GM12874 (cell line): ENCODE measurements at regions not wholly inside any gene's neighbourhood (a gene's known extent, or its start where the extent isn't known, plus 50 kb on each side); places are given as distances from the start of the nearest gene placed in this dataset.

Experiments
- TF ChIP-seq, protein P1 (sequence below): IDR thresholded peaks from 2 replicates; pipeline ENCODE4 v1.5.1; 2011; ENCODE audit warnings: low read depth, mild to moderate bottlenecking, control low read depth, low read length, moderate library complexity; ENCODE audit not compliant: insufficient read depth

DNA sequence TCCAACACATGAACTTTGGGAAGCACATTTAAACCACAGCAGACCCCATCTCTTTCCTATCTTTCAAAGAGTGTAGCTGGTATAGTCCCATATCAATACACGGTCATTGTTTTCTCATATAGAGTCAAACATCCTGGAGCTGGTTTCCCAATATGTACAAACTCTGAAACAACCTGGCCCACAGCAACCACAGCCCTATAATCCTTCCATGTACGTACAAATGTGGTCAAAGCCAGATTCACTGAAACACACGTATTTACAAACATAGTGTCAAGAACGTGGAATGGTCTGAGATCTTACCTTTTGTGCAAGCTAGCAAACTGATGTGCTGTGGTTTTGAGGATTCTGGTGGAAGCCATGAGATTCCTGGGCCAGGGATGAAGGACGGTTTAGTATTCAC lies 97.3 kb downstream of the HS1BP3 start:
- TF ChIP-seq, protein P1, sequence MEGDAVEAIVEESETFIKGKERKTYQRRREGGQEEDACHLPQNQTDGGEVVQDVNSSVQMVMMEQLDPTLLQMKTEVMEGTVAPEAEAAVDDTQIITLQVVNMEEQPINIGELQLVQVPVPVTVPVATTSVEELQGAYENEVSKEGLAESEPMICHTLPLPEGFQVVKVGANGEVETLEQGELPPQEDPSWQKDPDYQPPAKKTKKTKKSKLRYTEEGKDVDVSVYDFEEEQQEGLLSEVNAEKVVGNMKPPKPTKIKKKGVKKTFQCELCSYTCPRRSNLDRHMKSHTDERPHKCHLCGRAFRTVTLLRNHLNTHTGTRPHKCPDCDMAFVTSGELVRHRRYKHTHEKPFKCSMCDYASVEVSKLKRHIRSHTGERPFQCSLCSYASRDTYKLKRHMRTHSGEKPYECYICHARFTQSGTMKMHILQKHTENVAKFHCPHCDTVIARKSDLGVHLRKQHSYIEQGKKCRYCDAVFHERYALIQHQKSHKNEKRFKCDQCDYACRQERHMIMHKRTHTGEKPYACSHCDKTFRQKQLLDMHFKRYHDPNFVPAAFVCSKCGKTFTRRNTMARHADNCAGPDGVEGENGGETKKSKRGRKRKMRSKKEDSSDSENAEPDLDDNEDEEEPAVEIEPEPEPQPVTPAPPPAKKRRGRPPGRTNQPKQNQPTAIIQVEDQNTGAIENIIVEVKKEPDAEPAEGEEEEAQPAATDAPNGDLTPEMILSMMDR: no peak

DNA sequence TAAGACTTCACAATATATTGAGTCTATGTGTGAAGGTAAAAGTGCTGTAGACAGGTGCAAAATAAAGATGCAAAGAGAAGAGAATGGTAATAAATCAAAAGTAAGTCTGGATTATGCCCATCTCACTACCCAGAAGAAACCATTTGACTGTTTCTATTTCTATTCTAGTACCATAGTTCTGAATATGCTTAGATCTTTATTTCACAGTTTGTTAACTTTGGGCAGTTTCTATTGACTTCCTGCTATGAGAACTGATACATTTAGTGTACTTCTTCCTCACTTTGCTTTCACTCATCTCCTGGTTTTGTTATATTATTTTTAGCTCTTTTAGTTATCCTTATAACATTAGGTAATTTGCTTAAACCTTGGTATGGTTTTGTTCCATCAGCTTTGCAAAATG lies 94.9 kb downstream of the HS1BP3 start:
- TF ChIP-seq, protein P1: no peak

DNA sequence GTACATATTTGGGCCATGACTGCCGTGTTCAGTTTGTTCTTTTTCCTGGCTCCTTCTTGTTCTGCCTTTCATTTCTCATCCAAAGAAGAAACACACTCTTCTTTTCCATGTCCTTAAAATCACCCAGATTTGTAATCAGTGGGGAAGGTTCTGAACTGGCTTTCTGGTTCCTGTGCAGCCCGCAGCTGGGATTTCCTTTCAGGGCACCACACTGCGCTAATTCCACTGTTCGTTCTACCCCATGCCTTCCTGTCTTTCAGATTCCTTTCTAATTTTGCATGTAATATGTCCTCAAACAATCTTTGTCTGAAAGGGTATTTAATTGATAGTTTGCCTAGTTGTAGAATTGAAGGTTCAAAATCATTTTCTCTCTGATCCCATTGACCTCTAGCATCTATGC lies 94.1 kb downstream of the HS1BP3 start:
- TF ChIP-seq, protein P1: no peak

DNA sequence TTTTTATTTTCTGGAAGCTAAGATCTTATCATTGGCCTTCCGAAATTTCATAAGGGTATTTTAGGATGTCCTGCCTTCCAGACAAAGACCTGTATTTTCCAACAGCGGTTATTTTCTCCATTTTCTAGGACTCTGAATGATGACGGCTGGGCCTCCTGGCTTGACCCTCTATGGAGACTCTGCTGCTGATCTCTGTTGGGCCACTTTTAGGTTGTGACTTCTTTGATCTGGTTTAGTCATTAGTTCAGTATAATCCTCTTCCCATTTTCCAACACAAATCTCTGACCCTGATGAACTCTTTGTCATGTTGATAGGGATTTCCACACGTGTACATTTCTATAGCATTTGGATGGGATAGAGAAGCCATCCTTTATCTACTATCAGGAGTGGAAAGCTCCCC lies 93.7 kb downstream of the HS1BP3 start:
- TF ChIP-seq, protein P1: no peak

DNA sequence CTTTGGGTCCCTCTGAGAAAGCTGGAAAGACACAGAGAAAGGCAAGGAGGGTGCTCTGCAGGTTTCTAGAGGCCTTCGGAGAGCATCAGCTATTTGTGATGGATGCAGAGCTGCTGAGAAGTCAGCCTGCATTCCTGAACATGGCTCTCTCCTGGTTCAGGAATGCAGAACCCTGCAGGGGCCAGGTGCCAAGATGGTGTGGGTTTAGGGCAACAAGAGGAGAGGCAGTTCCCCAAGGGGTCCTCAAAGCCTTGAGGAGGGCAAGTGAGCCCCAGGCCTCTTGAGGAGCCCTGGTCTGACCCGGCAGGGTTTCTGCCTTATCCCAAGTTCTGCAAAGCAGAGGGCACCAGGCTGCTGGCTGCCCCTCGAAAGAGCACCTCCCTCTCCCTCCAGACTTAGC lies 93.3 kb downstream of the HS1BP3 start:
- TF ChIP-seq, protein P1: no peak

DNA sequence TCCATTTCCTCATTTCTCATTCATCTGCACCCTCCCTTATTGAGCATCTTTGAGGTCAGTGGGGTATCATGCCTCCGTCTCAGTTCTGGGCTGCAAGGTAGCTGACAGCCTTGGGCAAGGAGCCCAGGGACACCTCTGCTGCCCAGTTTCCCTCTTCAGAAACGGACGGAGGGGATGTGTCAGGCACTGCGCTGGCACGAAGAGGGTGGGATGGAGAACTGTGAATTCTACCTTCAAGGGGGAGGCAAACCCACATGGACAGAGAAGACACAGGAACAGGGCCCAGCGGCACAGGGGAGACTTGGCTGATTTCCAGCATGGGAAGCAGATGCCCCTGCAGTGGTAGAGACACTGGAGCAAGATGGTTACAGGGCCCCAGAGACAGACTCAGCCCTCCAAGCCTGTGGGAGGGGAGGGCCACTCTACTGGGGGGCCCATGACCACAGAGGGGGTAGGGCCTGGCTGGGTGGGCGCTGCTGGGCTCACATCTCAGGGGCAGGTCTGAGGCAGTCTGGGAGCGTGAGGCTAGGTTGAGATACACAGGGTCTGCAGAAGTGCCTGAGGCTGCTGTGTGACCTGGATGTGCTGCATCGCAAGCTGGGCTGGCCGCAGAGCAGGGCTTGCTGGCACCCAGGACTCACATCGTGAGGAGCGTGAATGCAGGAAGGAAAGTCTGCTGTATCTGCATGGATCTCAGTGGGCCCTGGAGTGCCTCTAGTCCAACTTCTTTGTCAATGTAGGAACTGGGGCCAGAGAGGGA lies 92.3 kb downstream of the HS1BP3 start:
- TF ChIP-seq, protein P1: no peak

DNA sequence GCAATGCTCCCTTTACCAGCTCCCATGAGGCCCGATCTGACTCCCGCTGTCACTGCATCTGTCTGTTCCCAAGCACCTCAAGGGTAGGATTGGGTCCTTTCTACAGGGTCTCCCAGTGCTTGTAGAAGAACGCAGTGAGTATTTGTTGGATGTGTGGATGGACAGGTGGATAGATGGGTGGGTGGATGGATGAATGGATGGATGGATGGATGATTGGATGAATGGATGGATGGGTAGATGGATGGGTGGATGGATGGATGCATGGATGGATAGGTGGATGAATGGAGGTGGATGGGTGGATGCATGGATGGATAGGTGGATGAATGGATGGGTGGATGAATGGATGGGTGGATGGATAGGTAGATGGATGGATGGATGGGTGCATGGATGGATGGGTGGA lies 91.6 kb downstream of the HS1BP3 start:
- TF ChIP-seq, protein P1: no peak
